ENCODE measurements at regions not wholly inside any gene's neighbourhood (a gene's known extent, or its start where the extent isn't known, plus 50 kb on each side); places are given as distances from the start of the nearest gene placed in this dataset.

DNA sequence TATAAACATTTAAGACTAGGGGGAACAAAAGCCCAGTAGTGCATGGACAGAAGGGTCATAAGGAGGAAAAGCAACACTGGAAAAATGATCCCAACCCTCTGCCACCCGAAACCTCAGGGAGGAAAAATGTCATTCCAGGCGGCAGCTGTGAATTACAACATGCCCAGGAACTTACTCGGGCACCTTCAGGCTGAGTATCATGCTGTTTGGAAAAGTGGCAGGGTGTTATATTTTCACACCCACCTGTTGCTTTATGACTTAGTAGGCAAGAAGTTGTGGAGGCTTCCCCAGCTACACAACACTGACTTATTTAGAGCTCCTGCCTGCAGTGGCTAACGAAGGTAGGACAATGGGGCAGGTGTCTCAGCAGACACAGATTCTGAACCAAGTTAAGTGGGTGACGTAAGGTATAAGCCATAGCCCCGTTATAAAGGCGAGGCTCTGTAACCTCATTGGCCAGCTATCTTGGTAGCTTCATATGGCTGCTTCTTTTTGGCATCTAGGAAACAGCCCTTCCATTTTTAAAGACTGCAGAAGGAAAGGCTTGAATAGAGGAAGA lies 96.1 kb upstream of the IFNG-AS1 start:
- Histone ChIP-seq H3K36me3 (ENCODE audit: control insufficient read depth in 2 of 4, insufficient read depth in 4 of 4, low read length in 3 of 4) (no peaks in the 10 kb centered on the region), H3K4me2 (ENCODE audit: insufficient read depth in 1 of 2, low read depth in 2 of 2, low read length in 2 of 2) (no peak overlapping the region), H4K5ac (ENCODE audit: insufficient read length, low read depth, low read length) (no peak overlapping the region), H2AK5ac (ENCODE audit: low read depth, low read length) (no peak overlapping the region), H3K23ac (ENCODE audit: insufficient read length) (no peak overlapping the region), H3K56ac (replicated peaks; ENCODE audit: insufficient read length, low read depth, low read length) (no peak overlapping the region), H2AFZ (ENCODE audit: low read length) (no peak overlapping the region), H2BK120ac (replicated peaks; ENCODE audit: low read depth, low read length) (no peak overlapping the region), H4K20me1 (replicated peaks in 1 of 2; ENCODE audit: control insufficient read depth in 1 of 2, insufficient read depth in 2 of 2, low read length in 2 of 2) (no peaks in the 10 kb centered on the region), H3K79me2 (ENCODE audit: control insufficient read depth in 1 of 2, insufficient read depth in 2 of 2, low read length in 2 of 2) (no peaks in the 10 kb centered on the region), H3K27me3 (replicated peaks in 1 of 4; ENCODE audit: control insufficient read depth in 3 of 4, extremely low read depth in 1 of 4, insufficient read depth in 3 of 4, low read length in 3 of 4) (no peaks in the 10 kb centered on the region), H3K9ac (replicated peaks in 1 of 4; ENCODE audit: extremely low read depth in 1 of 4, low read depth in 3 of 4, low read length in 3 of 4) (no peak overlapping the region), H3K23me2 (ENCODE audit: low read depth, low read length) (no peaks in the 10 kb centered on the region), H2BK20ac (ENCODE audit: low read length) (no peak overlapping the region), H4K91ac (replicated peaks; ENCODE audit: insufficient read length, low read length) (no peak overlapping the region), H2BK15ac (ENCODE audit: low read length) (no peak overlapping the region), H3K4ac (replicated peaks; ENCODE audit: insufficient read length, low read depth, low read length) (no peak overlapping the region), H3K4me1 (replicated peaks in 1 of 4; ENCODE audit: control insufficient read depth in 3 of 4, insufficient read depth in 4 of 4, low read length in 3 of 4) (no peaks in the 10 kb centered on the region), H4K8ac (ENCODE audit: extremely low read depth, insufficient read depth, low read length) (no peak overlapping the region), H3K27ac (ENCODE audit: low read depth, low read length) (no peak overlapping the region), H3K14ac (ENCODE audit: insufficient read length) (no peak overlapping the region), H2BK12ac (ENCODE audit: low read depth, low read length) (no peak overlapping the region; the same call in 1 of the 2 replicates), H3K79me1 (ENCODE audit: low read depth, low read length) (no peaks in the 10 kb centered on the region), H2BK5ac (ENCODE audit: low read depth, low read length) (no peak overlapping the region), H3K18ac (ENCODE audit: extremely low read depth, low read length) (no peak overlapping the region), H3K9me3 (ENCODE audit: insufficient read depth in 2 of 2, low read depth in 1 of 2, low read length in 1 of 2) (no peaks in the 10 kb centered on the region), H3K4me3 (ENCODE audit: extremely low read depth in 1 of 4, insufficient read depth in 2 of 4, low read depth in 3 of 4, low read length in 4 of 4) (no peak overlapping the region)
- no peak for DNase-seq (ENCODE audit: low read depth in 1 of 2, low spot score in 2 of 2)
- FAIRE-seq = no peak
- CTCF ChIA-PET (ENCODE audit: partially characterized antibody) = interaction anchor here (1.0 kb wide), 1 partner anchor 15 kb away, joined by 3 read pairs; no protein-coding TSS in a partner anchor
- 77% methylated on average over 7 of the region's 7 CpGs; no CpG with 5 or more reads in 1 of the 2 experiments for WGBS, 2 experiments (ENCODE audit: extremely low coverage in 1 of 2, insufficient coverage in 1 of 2, insufficient read length in 1 of 2, insufficient replicate concordance in 2 of 2, low coverage in 1 of 2, low lambda C conversion rate in 2 of 2, missing lambda C conversion rate in 1 of 2)
- no peak for TF ChIP-seq GTF2F1 (IDR thresholded peaks at IDR 0.05; ENCODE audit: borderline replicate concordance, low read depth, low read length)
- TF ChIP-seq, protein P1, sequence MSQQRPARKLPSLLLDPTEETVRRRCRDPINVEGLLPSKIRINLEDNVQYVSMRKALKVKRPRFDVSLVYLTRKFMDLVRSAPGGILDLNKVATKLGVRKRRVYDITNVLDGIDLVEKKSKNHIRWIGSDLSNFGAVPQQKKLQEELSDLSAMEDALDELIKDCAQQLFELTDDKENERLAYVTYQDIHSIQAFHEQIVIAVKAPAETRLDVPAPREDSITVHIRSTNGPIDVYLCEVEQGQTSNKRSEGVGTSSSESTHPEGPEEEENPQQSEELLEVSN (IDR thresholded peaks at IDR 0.05) = no peak
- TF ChIP-seq BCL11A (IDR thresholded peaks at IDR 0.05; ENCODE audit: low read depth in 2 of 2, low read length in 2 of 2) = no peak
- POLR2A ChIA-PET (ENCODE audit: partially characterized antibody) = no interaction called here

All from H1 (cell line).